H1 (cell line): ENCODE measurements at regions not wholly inside any gene's neighbourhood (a gene's known extent, or its start where the extent isn't known, plus 50 kb on each side); places are given as distances from the start of the nearest gene placed in this dataset.

Source experiments
- CTCF ChIA-PET: fragments of 300-600 bp; sonication (Branson Sonifier 250); formaldehyde crosslinking; loops from one replicate; lab custom pipeline; 2021; ENCODE audit not compliant: partially characterized antibody; lab: Charles Lee
- POLR2A ChIA-PET: fragments of 300-600 bp; sonication (Branson Sonifier 250); formaldehyde crosslinking; loops from one replicate; lab custom pipeline; 2021; ENCODE audit warnings: inconsistent platforms; ENCODE audit not compliant: partially characterized antibody; lab: Charles Lee
- DNase-seq, 2 experiments: peaks; one replicate each; pipeline versions ENCODE4 v3.0.0 to v3.0.0-alpha.2; 2010 to 2022; ENCODE audit warnings: low spot score in 2 of 2, low read depth in 1 of 2, mixed read lengths in 1 of 2
- FAIRE-seq: peaks from 2 replicates; lab custom pipeline; 2011; peaks lifted over from hg19 to GRCh38; lab: Jason Lieb, UNC
- H2AFZ ChIP-seq: 2 replicates; pipeline ENCODE4 v1.8.1; 2012; ENCODE audit warnings: low read length, inconsistent platforms
- H2AK5ac ChIP-seq: 2 replicates; pipeline ENCODE4 v1.6.1; 2013; ENCODE audit warnings: low read depth, low read length
- H2BK120ac ChIP-seq: replicated peaks from 2 replicates; pipeline ENCODE3; 2013; ENCODE audit warnings: low read depth, low read length, inconsistent platforms
- H2BK12ac ChIP-seq: 2 replicates; pipeline ENCODE4 v1.6.1; 2013; ENCODE audit warnings: low read depth, low read length
- H2BK15ac ChIP-seq: 2 replicates; pipeline ENCODE4 v1.6.1; 2013; ENCODE audit warnings: low read length
- H2BK20ac ChIP-seq: 2 replicates; pipeline ENCODE4 v1.6.1; 2013; ENCODE audit warnings: low read length
- H2BK5ac ChIP-seq: 2 replicates; pipeline ENCODE4 v1.6.1; 2013; ENCODE audit warnings: low read depth, low read length
- H3K14ac ChIP-seq: 2 replicates; pipeline ENCODE4 v1.6.1; 2013; ENCODE audit warnings: inconsistent platforms; ENCODE audit not compliant: insufficient read length
- H3K18ac ChIP-seq: 2 replicates; pipeline ENCODE4 v1.6.1; 2013; ENCODE audit warnings: low read length; ENCODE audit errors: extremely low read depth
- H3K23ac ChIP-seq: 2 replicates; pipeline ENCODE4 v1.6.1; 2013; ENCODE audit warnings: inconsistent platforms; ENCODE audit not compliant: insufficient read length
- H3K23me2 ChIP-seq: 2 replicates; pipeline ENCODE4 v1.6.1; 2013; ENCODE audit warnings: low read depth, low read length
- H3K27ac ChIP-seq: 2 replicates; pipeline ENCODE4 v1.6.1; 2011; ENCODE audit warnings: low read depth, low read length, inconsistent platforms
- H3K27me3 ChIP-seq, 4 experiments: replicated peaks in 1 of 4; 1 replicate in 1 of 4; 2 replicates in 3 of 4; pipeline versions ENCODE4 v1.6.1 to v1.8.1; 2011 to 2013; ENCODE audit warnings: low read length in 3 of 4, mild to moderate bottlenecking in 3 of 4, inconsistent platforms in 2 of 4, mixed read lengths in 2 of 4, moderate library complexity in 1 of 4; ENCODE audit not compliant: control insufficient read depth in 3 of 4, insufficient read depth in 3 of 4; ENCODE audit errors: extremely low read depth in 1 of 4
- H3K36me3 ChIP-seq, 4 experiments: 2 replicates each; pipeline versions ENCODE4 v1.6.1 to v1.8.1; 2011 to 2013; ENCODE audit warnings: mild to moderate bottlenecking in 4 of 4, low read length in 3 of 4, moderate library complexity in 2 of 4, control low read depth in 1 of 4, inconsistent platforms in 1 of 4; ENCODE audit not compliant: insufficient read depth in 4 of 4, control insufficient read depth in 2 of 4
- H3K4ac ChIP-seq: replicated peaks from 2 replicates; pipeline ENCODE3; 2013; ENCODE audit warnings: low read length, low read depth, mixed read lengths, inconsistent platforms; ENCODE audit not compliant: insufficient read length
- H3K4me1 ChIP-seq, 4 experiments: replicated peaks in 1 of 4; 1 replicate in 1 of 4; 2 replicates in 3 of 4; pipeline versions ENCODE4 v1.6.1 to v1.8.1; 2011 to 2013; ENCODE audit warnings: low read length in 3 of 4, inconsistent platforms in 2 of 4, mixed read lengths in 1 of 4; ENCODE audit not compliant: insufficient read depth in 4 of 4, control insufficient read depth in 3 of 4
- H3K4me2 ChIP-seq, 2 experiments: 2 replicates each; pipeline versions ENCODE4 v1.6.1 to v1.8.1; 2011 to 2013; ENCODE audit warnings: low read depth in 2 of 2, low read length in 2 of 2, control low read depth in 1 of 2, inconsistent platforms in 1 of 2, mild to moderate bottlenecking in 1 of 2; ENCODE audit not compliant: insufficient read depth in 1 of 2
- H3K4me3 ChIP-seq, 4 experiments: fragments of 200-600, 300-600 bp in 1 of 4; sonication (generic), shearing (Covaris generic), sonication (Bioruptor Twin) in 1 of 4; 2 replicates each; pipeline versions ENCODE4 v1.5.1 to v1.8.1; 2011 to 2016; ENCODE audit warnings: low read length in 4 of 4, low read depth in 3 of 4, control low read depth in 2 of 4, inconsistent platforms in 2 of 4, mild to moderate bottlenecking in 2 of 4, mixed read lengths in 1 of 4, moderate library complexity in 1 of 4; ENCODE audit not compliant: insufficient read depth in 2 of 4; ENCODE audit errors: extremely low read depth in 1 of 4
- H3K56ac ChIP-seq: replicated peaks from 2 replicates; pipeline ENCODE3; 2013; ENCODE audit warnings: low read depth, mild to moderate bottlenecking, mixed read lengths, low read length, inconsistent platforms; ENCODE audit not compliant: insufficient read length
- H3K79me1 ChIP-seq: 2 replicates; pipeline ENCODE4 v1.6.1; 2013; ENCODE audit warnings: low read depth, low read length, control low read depth
- H3K79me2 ChIP-seq, 2 experiments: 2 replicates each; pipeline versions ENCODE4 v1.6.1 to v1.8.1; 2012 to 2013; ENCODE audit warnings: low read length in 2 of 2, mild to moderate bottlenecking in 2 of 2, inconsistent platforms in 1 of 2; ENCODE audit not compliant: insufficient read depth in 2 of 2, control insufficient read depth in 1 of 2
- H3K9ac ChIP-seq, 4 experiments: replicated peaks in 1 of 4; 1 replicate in 1 of 4; 2 replicates in 3 of 4; pipeline versions ENCODE4 v1.6.1 to v1.8.1; 2011 to 2013; ENCODE audit warnings: low read depth in 3 of 4, low read length in 3 of 4, control low read depth in 2 of 4, mild to moderate bottlenecking in 2 of 4, moderate library complexity in 2 of 4, inconsistent platforms in 1 of 4; ENCODE audit errors: extremely low read depth in 1 of 4
- H3K9me3 ChIP-seq, 2 experiments: 2 replicates each; pipeline versions ENCODE4 v1.6.1 to v1.8.1; 2012 to 2013; ENCODE audit warnings: mild to moderate bottlenecking in 2 of 2, moderate library complexity in 2 of 2, control low read depth in 1 of 2, inconsistent platforms in 1 of 2, low read depth in 1 of 2, low read length in 1 of 2, mixed read lengths in 1 of 2; ENCODE audit not compliant: insufficient read depth in 2 of 2
- H4K20me1 ChIP-seq, 2 experiments: replicated peaks in 1 of 2; 2 replicates each; pipeline versions ENCODE3 to v1.8.1; 2011 to 2013; ENCODE audit warnings: inconsistent platforms in 2 of 2, low read length in 2 of 2, mild to moderate bottlenecking in 1 of 2; ENCODE audit not compliant: insufficient read depth in 2 of 2, control insufficient read depth in 1 of 2
- H4K5ac ChIP-seq: 2 replicates; pipeline ENCODE4 v1.6.1; 2013; ENCODE audit warnings: low read length, low read depth, mixed read lengths, inconsistent platforms; ENCODE audit not compliant: insufficient read length
- H4K8ac ChIP-seq: 2 replicates; pipeline ENCODE4 v1.8.0; 2013; ENCODE audit warnings: mild to moderate bottlenecking, moderate library complexity, low read length, inconsistent platforms; ENCODE audit not compliant: insufficient read depth; ENCODE audit errors: extremely low read depth
- H4K91ac ChIP-seq: replicated peaks from 2 replicates; pipeline ENCODE3; 2013; ENCODE audit warnings: low read length, mixed read lengths, inconsistent platforms; ENCODE audit not compliant: insufficient read length
- BCL11A ChIP-seq, 2 experiments: IDR thresholded peaks; one replicate each; pipeline ENCODE4 v1.6.1; 2011; ENCODE audit warnings: low read depth in 2 of 2, low read length in 2 of 2, mild to moderate bottlenecking in 2 of 2
- CBX5 ChIP-seq: fragments of 300-800, 300-1000 bp; sonication (generic); IDR thresholded peaks from 2 replicates; pipeline ENCODE4 v1.7.1; 2016; ENCODE audit warnings: antibody characterized with exemption, low read length, low read depth
- CHD1 ChIP-seq: IDR thresholded peaks from 2 replicates; pipeline ENCODE4 v1.6.1; 2012; ENCODE audit warnings: low read depth, low read length, improper control_type of control experiment
- CREB1 ChIP-seq: IDR thresholded peaks from 2 replicates; pipeline ENCODE4 v1.6.1; 2012; ENCODE audit warnings: inconsistent platforms
- EZH2 ChIP-seq: fragments of 200-600 bp; sonication (generic); IDR thresholded peaks from 2 replicates; pipeline ENCODE4 v1.7.1; 2012; ENCODE audit warnings: low read depth, mild to moderate bottlenecking, moderate library complexity, low read length, inconsistent platforms; ENCODE audit not compliant: severe bottlenecking
- FOSL1 ChIP-seq: IDR thresholded peaks from 2 replicates; pipeline ENCODE4 v1.6.1; 2011; ENCODE audit warnings: mild to moderate bottlenecking, low read depth, low read length, moderate library complexity; ENCODE audit not compliant: insufficient read depth
- GABPA ChIP-seq: IDR thresholded peaks from 2 replicates; pipeline ENCODE4 v1.6.1; 2011; ENCODE audit warnings: mild to moderate bottlenecking, low read length, moderate library complexity, borderline replicate concordance; ENCODE audit not compliant: insufficient read depth
- KDM1A ChIP-seq: fragments of 200-600, 300-600 bp; sonication (generic); IDR thresholded peaks from 2 replicates; pipeline ENCODE4 v1.7.1; 2016; ENCODE audit warnings: mild to moderate bottlenecking, low read length, borderline replicate concordance
- MAFK ChIP-seq: IDR thresholded peaks from 2 replicates; pipeline ENCODE4 v1.6.1; 2012; ENCODE audit warnings: low read depth, mild to moderate bottlenecking, improper control_type of control experiment, low read length
- RBBP5 ChIP-seq: IDR thresholded peaks from 2 replicates; pipeline ENCODE4 v1.7.1; 2012; ENCODE audit warnings: low read depth, mild to moderate bottlenecking, inconsistent platforms, low read length, moderate library complexity, borderline replicate concordance
- SIN3A ChIP-seq, 2 experiments: IDR thresholded peaks in 1 of 2; conservative IDR thresholded peaks in 1 of 2; 2 replicates each; pipeline ENCODE4 v1.6.1; 2011 to 2012; ENCODE audit warnings: low read length in 2 of 2, improper control_type of control experiment in 1 of 2, low read depth in 1 of 2, mild to moderate bottlenecking in 1 of 2
- WGBS, 2 experiments: shearing (Covaris generic) in 1 of 2; methylation state at CpG; one replicate each; pipeline versions ENCODE4 v1.1.6 to v1.1.7; 2013 to 2015; ENCODE audit warnings: low lambda C conversion rate in 2 of 2, mixed read lengths in 2 of 2, inconsistent platforms in 1 of 2, low coverage in 1 of 2, missing lambda C conversion rate in 1 of 2; ENCODE audit not compliant: insufficient replicate concordance in 2 of 2, insufficient coverage in 1 of 2, insufficient read length in 1 of 2; ENCODE audit errors: extremely low coverage in 1 of 2, missing lambda C conversion rate in 1 of 2; 5-methylcytosine and 5-hydroxymethylcytosine counted together
- TF ChIP-seq, protein P1 (sequence below): IDR thresholded peaks from 2 replicates; pipeline ENCODE4 v1.6.1; 2011; ENCODE audit warnings: low read length, improper control_type of control experiment
- TF ChIP-seq, protein P2 (sequence below): IDR thresholded peaks from 2 replicates; pipeline ENCODE4 v1.6.1; 2012; ENCODE audit warnings: inconsistent platforms

DNA sequence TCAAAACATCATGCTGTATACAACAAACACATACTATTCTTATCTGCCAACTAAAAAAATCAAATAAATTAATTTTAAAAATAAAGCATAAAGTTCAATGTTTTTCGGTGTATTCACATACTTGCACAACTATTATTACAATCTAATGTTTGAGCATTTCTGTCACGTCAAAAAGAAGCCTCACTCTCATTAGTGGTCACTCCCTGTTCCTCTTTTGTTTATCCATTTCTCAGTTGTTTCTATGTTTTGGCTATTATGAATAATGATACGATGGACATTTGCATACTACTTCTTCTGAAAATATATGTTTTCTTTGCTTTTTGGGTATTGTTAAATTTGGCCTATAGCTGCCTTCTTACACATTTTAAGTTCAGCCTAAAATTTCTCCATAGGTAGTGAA is 773.0 kb upstream of the HS6ST1 start:
- Histone ChIP-seq H4K91ac (no peak overlapping the region), H3K79me2 (no peaks in the 10 kb centered on the region), H2AK5ac (no peak overlapping the region), H3K23ac (no peak overlapping the region), H3K79me1 (no peaks in the 10 kb centered on the region), H2BK15ac (no peak overlapping the region), H3K36me3 (no peaks in the 10 kb centered on the region), H3K4me1 (peaks cover 0 to 3% (median 0%) of the 10 kb centered on the region in 4 experiments; a peak in 1 of 7 replicates), H2AFZ (no peak overlapping the region), H2BK12ac (no peak overlapping the region), H3K56ac (no peak overlapping the region), H4K8ac (no peak overlapping the region), H3K4ac (no peak overlapping the region), H3K9me3 (no peaks in the 10 kb centered on the region), H3K14ac (no peak overlapping the region), H2BK20ac (no peak overlapping the region), H4K5ac (no peak overlapping the region), H3K27ac (no peak overlapping the region), H3K4me3 (no peak overlapping the region), H3K18ac (no peak overlapping the region), H4K20me1 (no peaks in the 10 kb centered on the region), H2BK5ac (no peak overlapping the region), H2BK120ac (no peak overlapping the region), H3K9ac (no peak overlapping the region), H3K4me2 (no peak overlapping the region), H3K27me3 (no peaks in the 10 kb centered on the region), H3K23me2 (no peaks in the 10 kb centered on the region)
- FAIRE-seq = no peak
- no peak for DNase-seq
- ChIA-PET POLR2A (no interaction called here), CTCF (interaction anchor here (0.6 kb wide), 1 partner anchor 43 kb away, joined by 3 read pairs; no protein-coding TSS in a partner anchor)
- no peak for TF ChIP-seq BCL11A (IDR thresholded peaks at IDR 0.05; ENCODE audit: low read depth in 2 of 2, low read length in 2 of 2)
- TF ChIP-seq RBBP5 = no peak
- no peak for TF ChIP-seq SIN3A (conservative IDR thresholded peaks at IDR 0.05 in 1 of 2, IDR thresholded peaks at IDR 0.05 in 1 of 2; ENCODE audit: low read depth in 1 of 2, low read length in 2 of 2)
- TF ChIP-seq, protein P1, sequence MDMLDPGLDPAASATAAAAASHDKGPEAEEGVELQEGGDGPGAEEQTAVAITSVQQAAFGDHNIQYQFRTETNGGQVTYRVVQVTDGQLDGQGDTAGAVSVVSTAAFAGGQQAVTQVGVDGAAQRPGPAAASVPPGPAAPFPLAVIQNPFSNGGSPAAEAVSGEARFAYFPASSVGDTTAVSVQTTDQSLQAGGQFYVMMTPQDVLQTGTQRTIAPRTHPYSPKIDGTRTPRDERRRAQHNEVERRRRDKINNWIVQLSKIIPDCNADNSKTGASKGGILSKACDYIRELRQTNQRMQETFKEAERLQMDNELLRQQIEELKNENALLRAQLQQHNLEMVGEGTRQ = no peak
- TF ChIP-seq CHD1 = no peak
- TF ChIP-seq, protein P2, sequence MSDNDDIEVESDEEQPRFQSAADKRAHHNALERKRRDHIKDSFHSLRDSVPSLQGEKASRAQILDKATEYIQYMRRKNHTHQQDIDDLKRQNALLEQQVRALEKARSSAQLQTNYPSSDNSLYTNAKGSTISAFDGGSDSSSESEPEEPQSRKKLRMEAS = no peak
- TF ChIP-seq CBX5 = no peak
- TF ChIP-seq MAFK = no peak
- no peak for TF ChIP-seq FOSL1
- TF ChIP-seq KDM1A = no peak
- no peak for TF ChIP-seq EZH2
- no peak for TF ChIP-seq CREB1
- no peak for TF ChIP-seq GABPA
- 93% methylated on average over 3 of the region's 3 CpGs; no CpG with 5 or more reads in 1 of the 2 experiments for WGBS, 2 experiments
